H1 (cell line): ENCODE measurements at regions not wholly inside any gene's neighbourhood (a gene's known extent, or its start where the extent isn't known, plus 50 kb on each side); places are given as distances from the start of the nearest gene placed in this dataset.

Experiments
- CTCF ChIA-PET: fragments of 300-600 bp; sonication (Branson Sonifier 250); formaldehyde crosslinking; loops from one replicate; lab custom pipeline; 2021; ENCODE audit not compliant: partially characterized antibody; lab: Charles Lee
- POLR2A ChIA-PET: fragments of 300-600 bp; sonication (Branson Sonifier 250); formaldehyde crosslinking; loops from one replicate; lab custom pipeline; 2021; ENCODE audit warnings: inconsistent platforms; ENCODE audit not compliant: partially characterized antibody; lab: Charles Lee
- DNase-seq, 2 experiments: peaks; one replicate each; pipeline versions ENCODE4 v3.0.0 to v3.0.0-alpha.2; 2010 to 2022; ENCODE audit warnings: low spot score in 2 of 2, low read depth in 1 of 2, mixed read lengths in 1 of 2
- FAIRE-seq: peaks from 2 replicates; lab custom pipeline; 2011; peaks lifted over from hg19 to GRCh38; lab: Jason Lieb, UNC
- H2AFZ ChIP-seq: 2 replicates; pipeline ENCODE4 v1.8.1; 2012; ENCODE audit warnings: low read length, inconsistent platforms
- H2AK5ac ChIP-seq: 2 replicates; pipeline ENCODE4 v1.6.1; 2013; ENCODE audit warnings: low read depth, low read length
- H2BK120ac ChIP-seq: replicated peaks from 2 replicates; pipeline ENCODE3; 2013; ENCODE audit warnings: low read depth, low read length, inconsistent platforms
- H2BK12ac ChIP-seq: 2 replicates; pipeline ENCODE4 v1.6.1; 2013; ENCODE audit warnings: low read depth, low read length
- H2BK15ac ChIP-seq: 2 replicates; pipeline ENCODE4 v1.6.1; 2013; ENCODE audit warnings: low read length
- H2BK20ac ChIP-seq: 2 replicates; pipeline ENCODE4 v1.6.1; 2013; ENCODE audit warnings: low read length
- H2BK5ac ChIP-seq: 2 replicates; pipeline ENCODE4 v1.6.1; 2013; ENCODE audit warnings: low read depth, low read length
- H3K14ac ChIP-seq: 2 replicates; pipeline ENCODE4 v1.6.1; 2013; ENCODE audit warnings: inconsistent platforms; ENCODE audit not compliant: insufficient read length
- H3K18ac ChIP-seq: 2 replicates; pipeline ENCODE4 v1.6.1; 2013; ENCODE audit warnings: low read length; ENCODE audit errors: extremely low read depth
- H3K23ac ChIP-seq: 2 replicates; pipeline ENCODE4 v1.6.1; 2013; ENCODE audit warnings: inconsistent platforms; ENCODE audit not compliant: insufficient read length
- H3K23me2 ChIP-seq: 2 replicates; pipeline ENCODE4 v1.6.1; 2013; ENCODE audit warnings: low read depth, low read length
- H3K27ac ChIP-seq: 2 replicates; pipeline ENCODE4 v1.6.1; 2011; ENCODE audit warnings: low read depth, low read length, inconsistent platforms
- H3K27me3 ChIP-seq, 4 experiments: replicated peaks in 1 of 4; 1 replicate in 1 of 4; 2 replicates in 3 of 4; pipeline versions ENCODE4 v1.6.1 to v1.8.1; 2011 to 2013; ENCODE audit warnings: low read length in 3 of 4, mild to moderate bottlenecking in 3 of 4, inconsistent platforms in 2 of 4, mixed read lengths in 2 of 4, moderate library complexity in 1 of 4; ENCODE audit not compliant: control insufficient read depth in 3 of 4, insufficient read depth in 3 of 4; ENCODE audit errors: extremely low read depth in 1 of 4
- H3K36me3 ChIP-seq, 4 experiments: 2 replicates each; pipeline versions ENCODE4 v1.6.1 to v1.8.1; 2011 to 2013; ENCODE audit warnings: mild to moderate bottlenecking in 4 of 4, low read length in 3 of 4, moderate library complexity in 2 of 4, control low read depth in 1 of 4, inconsistent platforms in 1 of 4; ENCODE audit not compliant: insufficient read depth in 4 of 4, control insufficient read depth in 2 of 4
- H3K4ac ChIP-seq: replicated peaks from 2 replicates; pipeline ENCODE3; 2013; ENCODE audit warnings: low read length, low read depth, mixed read lengths, inconsistent platforms; ENCODE audit not compliant: insufficient read length
- H3K4me1 ChIP-seq, 4 experiments: replicated peaks in 1 of 4; 1 replicate in 1 of 4; 2 replicates in 3 of 4; pipeline versions ENCODE4 v1.6.1 to v1.8.1; 2011 to 2013; ENCODE audit warnings: low read length in 3 of 4, inconsistent platforms in 2 of 4, mixed read lengths in 1 of 4; ENCODE audit not compliant: insufficient read depth in 4 of 4, control insufficient read depth in 3 of 4
- H3K4me2 ChIP-seq, 2 experiments: 2 replicates each; pipeline versions ENCODE4 v1.6.1 to v1.8.1; 2011 to 2013; ENCODE audit warnings: low read depth in 2 of 2, low read length in 2 of 2, control low read depth in 1 of 2, inconsistent platforms in 1 of 2, mild to moderate bottlenecking in 1 of 2; ENCODE audit not compliant: insufficient read depth in 1 of 2
- H3K4me3 ChIP-seq, 4 experiments: fragments of 200-600, 300-600 bp in 1 of 4; sonication (generic), shearing (Covaris generic), sonication (Bioruptor Twin) in 1 of 4; 2 replicates each; pipeline versions ENCODE4 v1.5.1 to v1.8.1; 2011 to 2016; ENCODE audit warnings: low read length in 4 of 4, low read depth in 3 of 4, control low read depth in 2 of 4, inconsistent platforms in 2 of 4, mild to moderate bottlenecking in 2 of 4, mixed read lengths in 1 of 4, moderate library complexity in 1 of 4; ENCODE audit not compliant: insufficient read depth in 2 of 4; ENCODE audit errors: extremely low read depth in 1 of 4
- H3K56ac ChIP-seq: replicated peaks from 2 replicates; pipeline ENCODE3; 2013; ENCODE audit warnings: low read depth, mild to moderate bottlenecking, mixed read lengths, low read length, inconsistent platforms; ENCODE audit not compliant: insufficient read length
- H3K79me1 ChIP-seq: 2 replicates; pipeline ENCODE4 v1.6.1; 2013; ENCODE audit warnings: low read depth, low read length, control low read depth
- H3K79me2 ChIP-seq, 2 experiments: 2 replicates each; pipeline versions ENCODE4 v1.6.1 to v1.8.1; 2012 to 2013; ENCODE audit warnings: low read length in 2 of 2, mild to moderate bottlenecking in 2 of 2, inconsistent platforms in 1 of 2; ENCODE audit not compliant: insufficient read depth in 2 of 2, control insufficient read depth in 1 of 2
- H3K9ac ChIP-seq, 4 experiments: replicated peaks in 1 of 4; 1 replicate in 1 of 4; 2 replicates in 3 of 4; pipeline versions ENCODE4 v1.6.1 to v1.8.1; 2011 to 2013; ENCODE audit warnings: low read depth in 3 of 4, low read length in 3 of 4, control low read depth in 2 of 4, mild to moderate bottlenecking in 2 of 4, moderate library complexity in 2 of 4, inconsistent platforms in 1 of 4; ENCODE audit errors: extremely low read depth in 1 of 4
- H3K9me3 ChIP-seq, 2 experiments: 2 replicates each; pipeline versions ENCODE4 v1.6.1 to v1.8.1; 2012 to 2013; ENCODE audit warnings: mild to moderate bottlenecking in 2 of 2, moderate library complexity in 2 of 2, control low read depth in 1 of 2, inconsistent platforms in 1 of 2, low read depth in 1 of 2, low read length in 1 of 2, mixed read lengths in 1 of 2; ENCODE audit not compliant: insufficient read depth in 2 of 2
- H4K20me1 ChIP-seq, 2 experiments: replicated peaks in 1 of 2; 2 replicates each; pipeline versions ENCODE3 to v1.8.1; 2011 to 2013; ENCODE audit warnings: inconsistent platforms in 2 of 2, low read length in 2 of 2, mild to moderate bottlenecking in 1 of 2; ENCODE audit not compliant: insufficient read depth in 2 of 2, control insufficient read depth in 1 of 2
- H4K5ac ChIP-seq: 2 replicates; pipeline ENCODE4 v1.6.1; 2013; ENCODE audit warnings: low read length, low read depth, mixed read lengths, inconsistent platforms; ENCODE audit not compliant: insufficient read length
- H4K8ac ChIP-seq: 2 replicates; pipeline ENCODE4 v1.8.0; 2013; ENCODE audit warnings: mild to moderate bottlenecking, moderate library complexity, low read length, inconsistent platforms; ENCODE audit not compliant: insufficient read depth; ENCODE audit errors: extremely low read depth
- H4K91ac ChIP-seq: replicated peaks from 2 replicates; pipeline ENCODE3; 2013; ENCODE audit warnings: low read length, mixed read lengths, inconsistent platforms; ENCODE audit not compliant: insufficient read length
- KDM4A ChIP-seq: IDR thresholded peaks from one replicate; pipeline ENCODE4 v1.7.1; 2012; ENCODE audit warnings: low read depth, mild to moderate bottlenecking, moderate library complexity, low read length, inconsistent platforms; ENCODE audit not compliant: severe bottlenecking
- NANOG ChIP-seq: IDR thresholded peaks from 2 replicates; pipeline ENCODE4 v1.6.1; 2011; ENCODE audit warnings: low read length, low read depth, mild to moderate bottlenecking, inconsistent platforms; ENCODE audit not compliant: insufficient read depth, poor library complexity, severe bottlenecking
- whole genome bisulfite sequencing, 2 experiments: shearing (Covaris generic) in 1 of 2; methylation state at CpG; one replicate each; pipeline versions ENCODE4 v1.1.6 to v1.1.7; 2013 to 2015; ENCODE audit warnings: low lambda C conversion rate in 2 of 2, mixed read lengths in 2 of 2, inconsistent platforms in 1 of 2, low coverage in 1 of 2, missing lambda C conversion rate in 1 of 2; ENCODE audit not compliant: insufficient replicate concordance in 2 of 2, insufficient coverage in 1 of 2, insufficient read length in 1 of 2; ENCODE audit errors: extremely low coverage in 1 of 2, missing lambda C conversion rate in 1 of 2; 5-methylcytosine and 5-hydroxymethylcytosine counted together

DNA sequence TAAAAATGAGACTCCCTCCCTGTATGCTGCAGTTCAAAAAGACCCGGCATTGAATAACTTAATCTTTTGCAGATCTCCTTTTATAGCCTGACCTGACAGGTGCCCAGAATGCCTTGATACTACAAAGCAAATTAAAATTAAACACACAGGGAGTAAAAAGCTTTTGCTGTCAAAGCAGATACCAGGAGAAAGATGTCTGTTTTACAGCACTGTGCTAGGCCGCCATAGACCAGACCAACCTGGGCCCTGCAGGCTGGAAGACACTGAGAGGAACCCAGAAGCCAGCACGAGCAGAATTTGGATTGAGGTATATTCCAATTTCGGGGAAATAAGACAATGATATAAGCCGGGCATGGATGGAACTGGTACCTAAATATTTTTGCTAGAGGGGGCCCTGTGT lies 602.8 kb upstream of the SOX11 start:
- peaks cover 0 to 1% (median 0%) of the 10 kb centered on the region in 4 experiments; a peak in 3 of 7 replicates for H3K27me3 ChIP-seq
- no peak overlapping the region for H3K27ac ChIP-seq
- H3K79me2 ChIP-seq = no peaks in the 10 kb centered on the region

More for the DNA sequence above, 602.8 kb upstream of the SOX11 start:
- H4K8ac ChIP-seq = no peak overlapping the region
- H4K91ac ChIP-seq = no peak overlapping the region
- 89% methylated on average over 5 of the region's 5 CpGs; no CpG with 5 or more reads in 1 of the 2 experiments for WGBS, 2 experiments
- no peak overlapping the region for H2BK15ac ChIP-seq
- H3K4me1 ChIP-seq = no peaks in the 10 kb centered on the region
- no peaks in the 10 kb centered on the region for H3K79me1 ChIP-seq
- no peak overlapping the region for H2BK12ac ChIP-seq
- no peaks in the 10 kb centered on the region for H4K20me1 ChIP-seq
- no peak for DNase-seq
- H3K14ac ChIP-seq = no peak overlapping the region
- no peak overlapping the region for H3K4me2 ChIP-seq
- no peak for TF ChIP-seq NANOG
- TF ChIP-seq KDM4A = no peak
- TF ChIP-seq, all 59 proteins: peak for 0
- no peak overlapping the region for H2BK20ac ChIP-seq
- H3K23ac ChIP-seq = no peak overlapping the region
- H3K9ac ChIP-seq = no peak overlapping the region
- no peak overlapping the region for H3K4me3 ChIP-seq
- H3K23me2 ChIP-seq = no peaks in the 10 kb centered on the region
- H4K5ac ChIP-seq = no peak overlapping the region
- H2BK5ac ChIP-seq = no peak overlapping the region
- ChIA-PET CTCF (no interaction called here), POLR2A (no interaction called here)
- no peak overlapping the region for H3K4ac ChIP-seq
- no peak overlapping the region for H3K56ac ChIP-seq
- no peaks in the 10 kb centered on the region for H3K9me3 ChIP-seq
- no peak overlapping the region for H2AK5ac ChIP-seq
- no peak overlapping the region for H2BK120ac ChIP-seq
- no peak overlapping the region for H3K18ac ChIP-seq
- FAIRE-seq = no peak
- H3K36me3 ChIP-seq = no peaks in the 10 kb centered on the region
- H2AFZ ChIP-seq = no peak overlapping the region
